Naive B cell (primary cell): ENCODE measurements at regions not wholly inside any gene's neighbourhood (a gene's known extent, or its start where the extent isn't known, plus 50 kb on each side); places are given as distances from the start of the nearest gene placed in this dataset.

Source experiments
- ATAC-seq, 2 donors: fragments of 150-1000 bp; cut with Tn5 transposase; 2 replicates each; pipeline ENCODE4 v1.10.0; 2021; ENCODE audit warnings: low read depth in 2 of 2, mild to moderate bottlenecking in 2 of 2, moderate library complexity in 2 of 2
- DNase-seq: peaks from one replicate; pipeline ENCODE4 v3.0.0; 2022
- H3K27ac Mint-ChIP-seq, 6 donors: one replicate each; pipeline ENCODE4 v1.8.0; 2020 to 2022; ENCODE audit warnings: mild to moderate bottlenecking in 6 of 6, mixed read lengths in 6 of 6, moderate library complexity in 5 of 6, inconsistent platforms in 2 of 6
- H3K27me3 Mint-ChIP-seq, 3 donors: one replicate each; pipeline ENCODE4 v1.8.0; 2021 to 2022; ENCODE audit warnings: mixed read lengths in 3 of 3, mild to moderate bottlenecking in 1 of 3
- H3K36me3 Mint-ChIP-seq, 2 donors: one replicate each; pipeline ENCODE4 v1.8.0; 2020 to 2022; ENCODE audit warnings: mixed read lengths in 2 of 2, inconsistent platforms in 1 of 2, mild to moderate bottlenecking in 1 of 2
- H3K4me1 Mint-ChIP-seq, 3 donors: one replicate each; pipeline ENCODE4 v1.8.0; 2020 to 2022; ENCODE audit warnings: mixed read lengths in 3 of 3, inconsistent platforms in 1 of 3, mild to moderate bottlenecking in 1 of 3, moderate library complexity in 1 of 3
- H3K4me3 Mint-ChIP-seq, 8 donors: one replicate each; pipeline ENCODE4 v1.8.0; 2020 to 2022; ENCODE audit warnings: mild to moderate bottlenecking in 8 of 8, mixed read lengths in 8 of 8, moderate library complexity in 8 of 8, inconsistent platforms in 2 of 8
- H3K9me3 Mint-ChIP-seq, 7 donors: one replicate each; pipeline ENCODE4 v1.8.0; 2020 to 2022; ENCODE audit warnings: mixed read lengths in 7 of 7, mild to moderate bottlenecking in 5 of 7, inconsistent platforms in 2 of 7, moderate library complexity in 1 of 7

DNA sequence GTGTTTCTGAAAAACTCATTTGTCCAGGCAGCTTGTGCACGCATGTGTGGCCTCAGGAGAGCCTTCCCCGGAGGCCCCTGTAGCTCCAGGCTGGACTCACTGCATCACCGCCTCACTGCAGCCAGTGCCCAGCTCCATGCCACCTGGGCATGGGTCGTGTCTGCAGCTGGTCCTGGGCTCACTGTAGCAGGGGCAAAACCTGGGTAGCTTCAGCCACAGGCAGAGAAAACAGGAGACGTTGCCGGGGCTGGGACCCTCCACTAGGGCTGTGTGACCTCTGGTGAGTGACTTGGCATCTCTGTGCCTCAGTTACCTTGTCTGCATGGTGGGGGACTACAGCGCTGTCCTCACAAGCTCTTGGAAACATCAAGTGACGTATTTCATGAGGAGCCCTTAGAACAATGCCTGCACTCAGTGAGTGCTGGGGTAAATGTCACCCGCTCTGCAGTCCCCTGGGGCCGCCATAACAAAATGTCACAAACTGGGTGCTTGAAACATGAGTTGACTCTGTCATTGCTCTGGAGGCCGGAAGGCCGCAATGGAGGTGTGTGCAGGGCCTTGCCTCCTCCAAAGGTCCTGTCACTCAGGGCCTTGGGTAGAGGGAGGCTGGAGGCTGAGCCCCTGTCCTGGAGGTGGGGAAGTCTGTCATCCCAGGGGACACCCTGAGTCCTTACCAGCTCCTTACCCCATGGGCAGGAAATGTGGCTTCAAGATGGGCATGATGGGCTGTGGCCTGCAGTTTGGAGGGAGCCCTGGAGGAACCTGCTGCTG, 488.7 kb downstream of the TBC1D22A start:
- Mint-ChIP-seq H3K27ac (no peak overlapping the region), H3K27me3 (peaks cover 13 to 41% (median 26%) of the 10 kb centered on the region in 3 donors), H3K9me3 (peaks cover 0 to 5% (median 2%) of the 10 kb centered on the region in 7 donors), H3K36me3 (peaks cover 0 to 5% of the 10 kb centered on the region in 2 donors), H3K4me3 (no peak overlapping the region), H3K4me1 (no peaks in the 10 kb centered on the region)
- no peak for ATAC-seq
- no peak for DNase-seq

DNA sequence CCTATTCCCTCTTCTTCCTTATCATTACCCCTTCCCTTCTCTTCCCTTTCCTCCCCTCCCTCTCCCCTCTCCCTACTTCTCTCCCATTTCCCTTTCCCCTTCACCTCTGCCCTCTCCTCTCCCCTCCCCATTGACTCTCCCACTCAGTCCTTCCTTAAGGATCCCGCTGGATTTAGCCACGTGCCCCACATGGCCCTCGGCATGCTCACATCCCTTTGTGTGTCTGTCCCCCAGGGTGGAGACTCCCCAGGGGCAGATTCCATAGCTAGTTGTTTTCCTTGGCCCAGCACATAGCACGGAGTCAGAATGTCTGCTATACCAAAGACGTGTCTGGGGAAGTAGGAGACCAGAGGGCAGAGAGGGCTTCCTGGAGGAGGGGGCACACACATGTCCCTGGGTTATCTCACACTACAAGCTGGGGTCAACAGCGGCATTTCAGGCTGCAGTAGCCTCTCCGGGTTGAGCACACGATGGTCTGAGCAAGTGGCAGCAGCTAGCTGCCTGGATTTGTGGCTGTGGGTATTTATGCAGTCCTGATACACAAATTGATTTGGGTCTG, 487.0 kb downstream of the TBC1D22A start:
- Mint-ChIP-seq H3K27me3 (peaks cover 25 to 51% (median 42%) of the 10 kb centered on the region in 3 donors), H3K9me3 (peaks cover 0 to 6% (median 3%) of the 10 kb centered on the region in 7 donors), H3K4me1 (no peaks in the 10 kb centered on the region), H3K4me3 (peak overlapping the region in 1 of 8 donors; percentile 42), H3K27ac (peak overlapping the region in 1 of 6 donors; percentile 44), H3K36me3 (peaks cover 0 to 5% of the 10 kb centered on the region in 2 donors)
- ATAC-seq (no peak), DNase-seq (no peak)

DNA sequence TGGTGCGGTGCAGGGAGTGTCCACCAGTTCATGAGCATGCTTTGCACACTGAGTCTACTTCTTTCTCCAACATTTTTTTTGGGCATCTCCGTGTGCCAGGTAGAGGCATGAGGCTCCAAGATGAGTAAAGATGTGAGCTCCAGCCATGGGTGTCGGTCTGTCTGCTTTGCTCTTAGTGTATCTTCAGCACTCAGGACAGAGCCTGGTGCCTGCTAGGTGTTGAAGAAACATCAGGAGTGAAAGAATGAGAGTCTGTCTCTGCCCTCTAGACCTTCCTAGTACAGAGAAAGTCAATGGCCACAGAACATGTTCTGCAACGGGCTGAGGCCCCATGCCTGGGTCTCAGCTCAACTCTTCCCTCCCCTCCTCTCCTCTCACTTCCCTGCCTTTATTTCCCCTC, 486.5 kb downstream of the TBC1D22A start:
- ATAC-seq (no peak), DNase-seq (no peak)
- peak overlapping the region in 1 of 8 donors; percentile 42 for H3K4me3 Mint-ChIP-seq
- peaks cover 0 to 10% of the 10 kb centered on the region in 2 donors for H3K36me3 Mint-ChIP-seq
- peaks cover 3 to 11% (median 5%) of the 10 kb centered on the region in 7 donors for H3K9me3 Mint-ChIP-seq
- no peak overlapping the region for H3K27ac Mint-ChIP-seq
- H3K4me1 Mint-ChIP-seq, result no peaks in the 10 kb centered on the region
- H3K27me3 Mint-ChIP-seq, result peaks cover 28 to 57% (median 42%) of the 10 kb centered on the region in 3 donors

DNA sequence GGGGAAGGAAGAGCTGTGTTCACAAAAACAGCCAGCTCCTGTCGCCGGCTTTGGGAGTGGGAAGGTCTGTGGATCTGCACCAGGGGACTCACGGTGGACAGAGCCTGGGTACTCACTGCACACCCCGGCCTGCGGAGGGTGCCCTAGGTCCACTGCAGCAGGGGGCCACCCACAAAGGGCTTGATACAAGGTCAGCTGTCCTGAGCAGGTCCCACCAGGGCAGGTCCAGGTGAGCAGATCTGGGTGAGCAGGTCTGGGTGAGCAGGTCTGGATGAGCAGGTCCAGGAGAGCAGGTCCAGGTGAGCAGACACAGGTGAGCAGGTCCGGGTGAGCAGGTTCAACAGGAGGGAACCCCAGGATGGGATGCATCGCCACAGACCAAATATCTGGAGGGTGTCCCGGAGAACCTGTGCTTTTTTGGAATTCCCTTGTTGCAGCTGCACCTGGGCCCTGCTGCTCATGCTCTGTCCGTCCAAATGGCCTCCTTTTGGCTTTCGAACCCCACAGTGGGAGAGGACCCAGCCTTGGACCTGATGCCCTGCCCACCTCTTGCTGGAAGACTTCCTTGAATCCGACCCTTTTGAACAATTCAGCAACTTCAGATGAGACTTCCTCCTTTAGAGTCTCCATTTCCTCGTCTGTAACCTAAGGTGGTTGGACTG, 485.3 kb downstream of the TBC1D22A start:
- no peaks in the 10 kb centered on the region for H3K4me1 Mint-ChIP-seq
- peaks cover 0 to 11% of the 10 kb centered on the region in 2 donors for H3K36me3 Mint-ChIP-seq
- peaks cover 28 to 57% (median 42%) of the 10 kb centered on the region in 3 donors for H3K27me3 Mint-ChIP-seq
- DNase-seq (no peak), ATAC-seq (no peak)
- peaks cover 4 to 23% (median 11%) of the 10 kb centered on the region in 7 donors for H3K9me3 Mint-ChIP-seq
- H3K27ac Mint-ChIP-seq, result no peak overlapping the region
- H3K4me3 Mint-ChIP-seq, result no peak overlapping the region

DNA sequence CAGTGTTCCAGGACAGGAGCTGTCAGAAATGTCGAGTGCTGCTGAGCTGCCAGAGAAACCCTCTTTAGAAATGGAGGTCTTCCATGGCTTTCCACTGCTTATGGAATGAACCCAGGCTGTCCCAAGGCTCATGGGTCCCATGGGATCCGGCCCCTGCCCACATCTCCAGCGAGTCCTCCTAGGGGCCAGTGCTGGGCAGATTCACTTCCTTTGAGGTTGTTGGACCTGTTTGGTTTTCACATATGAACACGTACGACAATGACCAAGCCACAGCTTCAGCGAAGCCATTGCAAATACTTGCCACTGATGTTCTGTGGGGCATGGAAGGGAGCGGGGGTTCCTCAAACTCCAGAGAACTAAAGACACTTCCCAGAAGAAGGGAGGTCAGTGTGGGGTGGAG, 483.3 kb downstream of the TBC1D22A start:
- ATAC-seq, result no peak
- DNase-seq, result no peak
- Mint-ChIP-seq H3K4me3 (no peak overlapping the region), H3K27ac (no peak overlapping the region), H3K27me3 (peaks cover 34 to 57% (median 47%) of the 10 kb centered on the region in 3 donors), H3K36me3 (peaks cover 0 to 11% of the 10 kb centered on the region in 2 donors), H3K9me3 (peaks cover 5 to 30% (median 13%) of the 10 kb centered on the region in 7 donors), H3K4me1 (no peaks in the 10 kb centered on the region)

DNA sequence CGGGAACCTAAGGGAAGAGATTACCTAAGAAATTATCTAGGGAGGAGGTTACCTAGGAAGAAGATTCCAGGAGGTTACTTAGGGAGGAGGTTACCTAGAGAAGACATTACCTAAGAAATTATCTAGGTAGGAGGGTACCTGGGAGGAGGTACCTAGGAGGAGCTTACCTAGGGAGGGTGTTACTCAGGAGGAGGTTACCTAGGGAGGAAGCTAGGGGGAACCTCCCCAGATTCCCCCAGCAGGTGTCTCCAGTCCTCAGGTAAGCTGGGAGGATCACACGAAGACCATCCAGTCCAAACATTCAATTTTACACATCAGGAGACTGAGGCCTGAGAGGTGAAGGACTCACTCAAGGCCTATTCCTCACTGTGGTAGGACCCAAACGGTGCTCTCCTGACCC, 482.8 kb downstream of the TBC1D22A start:
- peaks cover 5 to 30% (median 13%) of the 10 kb centered on the region in 7 donors for H3K9me3 Mint-ChIP-seq
- ATAC-seq (no peak), DNase-seq (no peak)
- H3K4me3 Mint-ChIP-seq, result no peak overlapping the region
- no peaks in the 10 kb centered on the region for H3K4me1 Mint-ChIP-seq
- H3K27ac Mint-ChIP-seq, result peak overlapping the region in 1 of 6 donors; percentile 54
- H3K27me3 Mint-ChIP-seq, result peaks cover 34 to 53% (median 47%) of the 10 kb centered on the region in 3 donors
- H3K36me3 Mint-ChIP-seq, result peaks cover 0 to 11% of the 10 kb centered on the region in 2 donors

DNA sequence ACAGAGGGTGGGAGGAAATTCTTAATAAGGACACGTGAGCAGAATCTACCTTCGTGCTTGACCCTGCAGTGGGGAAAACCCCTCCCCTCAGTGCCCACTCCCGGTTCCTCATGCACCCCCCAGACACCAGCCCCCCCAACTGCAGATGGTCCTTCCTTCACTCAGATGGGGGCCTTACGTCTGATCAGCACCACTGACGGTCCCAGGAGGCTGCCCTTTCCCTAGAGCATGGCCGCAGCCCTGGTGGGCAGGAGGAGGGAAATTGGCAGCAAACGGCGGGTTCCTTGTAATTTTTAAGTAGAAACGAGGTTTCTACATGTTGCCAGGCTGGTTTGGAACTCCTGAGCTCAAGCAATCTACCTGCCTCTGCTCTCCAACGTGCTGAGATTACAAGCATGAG, 477.7 kb downstream of the TBC1D22A start:
- Mint-ChIP-seq H3K36me3 (peaks cover 0 to 6% of the 10 kb centered on the region in 2 donors), H3K27ac (no peak overlapping the region), H3K4me1 (no peaks in the 10 kb centered on the region), H3K9me3 (peaks cover 0 to 30% (median 13%) of the 10 kb centered on the region in 7 donors), H3K27me3 (peaks cover 20 to 25% (median 21%) of the 10 kb centered on the region in 3 donors), H3K4me3 (no peak overlapping the region)
- DNase-seq, result no peak
- ATAC-seq, result no peak

DNA sequence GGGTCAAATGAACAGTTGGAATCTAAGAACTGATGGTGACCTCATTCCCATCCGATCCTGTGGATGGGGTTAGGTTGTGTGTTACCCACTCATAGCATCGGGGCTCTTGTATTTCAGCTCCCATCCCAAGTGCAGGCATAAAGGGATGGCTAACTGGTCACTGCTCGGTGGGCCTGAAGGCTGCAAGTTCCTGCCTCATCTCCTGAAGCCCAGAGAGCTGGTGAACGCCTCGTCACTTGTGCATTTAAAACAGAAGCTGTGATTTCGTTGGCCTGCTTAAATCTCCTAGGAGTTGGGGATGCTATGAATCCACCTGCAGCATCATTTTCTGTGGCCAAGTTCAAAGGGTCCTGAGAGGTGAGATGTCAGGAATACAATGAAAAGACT, 477.0 kb downstream of the TBC1D22A start:
- H3K4me1 Mint-ChIP-seq, result no peaks in the 10 kb centered on the region
- H3K27ac Mint-ChIP-seq, result no peak overlapping the region
- DNase-seq (no peak), ATAC-seq (no peak)
- H3K27me3 Mint-ChIP-seq, result peaks cover 13 to 18% (median 16%) of the 10 kb centered on the region in 3 donors
- H3K4me3 Mint-ChIP-seq, result no peak overlapping the region
- H3K9me3 Mint-ChIP-seq, result peaks cover 0 to 25% (median 13%) of the 10 kb centered on the region in 7 donors
- H3K36me3 Mint-ChIP-seq, result peaks cover 0 to 6% of the 10 kb centered on the region in 2 donors

DNA sequence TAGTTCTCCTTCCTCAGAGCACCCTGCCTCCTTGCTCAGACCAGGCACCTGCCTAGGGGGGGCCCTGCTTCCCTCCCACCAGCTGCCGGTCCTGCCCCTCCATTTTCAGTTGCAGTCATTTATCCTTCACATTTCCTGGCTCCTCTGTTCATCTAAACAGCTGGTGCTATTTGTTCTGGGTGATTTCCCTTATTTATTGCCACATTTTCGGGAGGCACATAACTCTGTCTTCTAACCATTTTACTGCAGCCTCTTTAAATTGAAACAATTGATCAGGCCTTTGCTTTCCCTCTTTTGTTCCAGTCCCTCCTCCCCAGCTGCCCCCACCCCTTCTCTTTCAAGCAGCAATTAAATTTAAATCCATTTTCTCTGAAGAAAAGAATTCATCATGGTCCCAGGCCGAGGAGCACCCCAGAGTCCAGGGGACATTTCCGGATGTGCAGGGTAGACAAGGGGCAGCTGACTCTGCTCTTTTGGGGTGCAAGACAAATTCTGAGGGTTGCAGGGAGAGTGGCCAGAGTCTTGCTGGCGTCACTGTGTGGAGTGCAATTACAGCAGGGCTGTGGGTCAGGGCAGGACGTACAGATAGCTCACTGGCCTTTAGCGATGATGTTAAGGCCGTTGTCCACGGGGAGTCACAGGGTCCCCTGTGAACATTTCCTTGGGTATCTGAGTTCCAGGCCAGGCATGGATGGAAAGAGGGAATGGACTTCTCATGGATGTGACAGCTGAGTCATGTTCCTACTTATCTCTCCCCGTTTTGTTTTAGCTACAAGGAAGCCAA, 476.4 kb downstream of the TBC1D22A start:
- no peak overlapping the region for H3K4me3 Mint-ChIP-seq

DNA sequence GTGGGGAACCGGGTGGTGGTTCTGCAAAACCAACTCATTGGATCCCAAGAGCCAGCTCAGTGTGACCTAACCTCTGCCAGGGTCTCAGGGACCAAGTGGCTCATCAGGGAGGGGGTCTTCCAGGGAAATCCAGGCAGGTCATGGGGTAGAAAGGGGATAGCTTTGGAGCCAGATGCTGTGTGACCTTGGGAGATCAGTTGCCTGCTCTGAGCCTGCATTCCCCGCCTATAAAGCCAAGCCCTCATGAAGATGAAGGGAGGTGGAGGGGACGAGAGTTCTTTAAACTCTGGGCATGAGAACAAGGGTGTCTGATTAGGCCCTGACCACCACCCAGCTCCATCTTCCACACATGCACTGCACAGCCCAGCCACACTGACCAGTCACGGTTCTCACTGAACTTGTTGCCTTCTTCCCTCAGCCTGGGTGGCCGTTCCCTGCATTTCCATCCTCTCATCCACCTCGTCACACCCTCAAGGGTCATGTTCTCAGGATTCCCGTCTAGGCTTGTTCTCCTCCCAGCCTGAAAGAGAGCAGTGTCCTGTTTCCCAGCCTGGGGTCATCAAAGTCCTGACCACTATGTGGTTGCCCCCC, 475.5 kb downstream of the TBC1D22A start:
- Mint-ChIP-seq H3K9me3 (peaks cover 5 to 24% (median 10%) of the 10 kb centered on the region in 7 donors), H3K4me1 (no peaks in the 10 kb centered on the region), H3K27ac (peak overlapping the region in 1 of 6 donors; percentile 39), H3K27me3 (peaks cover 10 to 16% (median 12%) of the 10 kb centered on the region in 3 donors), H3K36me3 (peaks cover 4 to 8% of the 10 kb centered on the region in 2 donors), H3K4me3 (no peak overlapping the region)
- DNase-seq (no peak), ATAC-seq (no peak)

More for the DNA sequence above, 476.4 kb downstream of the TBC1D22A start:
- Mint-ChIP-seq H3K27me3 (peaks cover 10 to 16% (median 12%) of the 10 kb centered on the region in 3 donors), H3K27ac (no peak overlapping the region), H3K4me1 (no peaks in the 10 kb centered on the region), H3K9me3 (peaks cover 0 to 25% (median 9%) of the 10 kb centered on the region in 7 donors), H3K36me3 (peaks cover 0 to under 1% of the 10 kb centered on the region in 2 donors)
- ATAC-seq (no peak), DNase-seq (no peak)

DNA sequence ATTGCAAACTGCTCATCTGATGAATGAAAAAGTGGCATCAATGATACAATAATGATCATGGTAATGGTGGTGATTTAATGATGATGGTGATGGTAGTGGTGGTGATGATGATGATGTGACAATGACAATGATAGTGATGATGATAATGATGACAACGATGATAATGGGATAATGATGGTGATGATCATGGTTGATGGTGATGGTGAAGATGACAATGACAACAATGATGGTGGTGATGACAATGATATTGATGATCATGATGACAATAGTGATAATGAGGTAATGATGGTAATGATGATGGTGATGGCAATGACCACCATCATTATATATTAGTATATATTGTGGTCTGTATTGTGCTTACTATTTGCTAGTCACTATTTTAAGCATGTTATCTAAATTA, 474.3 kb downstream of the TBC1D22A start:
- DNase-seq, result no peak
- peaks cover 6 to 13% (median 12%) of the 10 kb centered on the region in 3 donors for H3K27me3 Mint-ChIP-seq
- peaks cover 5 to 15% (median 8%) of the 10 kb centered on the region in 7 donors for H3K9me3 Mint-ChIP-seq
- no peaks in the 10 kb centered on the region for H3K4me1 Mint-ChIP-seq
- no peak overlapping the region for H3K4me3 Mint-ChIP-seq
- no peak overlapping the region for H3K27ac Mint-ChIP-seq
- peaks cover 4 to 9% of the 10 kb centered on the region in 2 donors for H3K36me3 Mint-ChIP-seq
- no peak for ATAC-seq

DNA sequence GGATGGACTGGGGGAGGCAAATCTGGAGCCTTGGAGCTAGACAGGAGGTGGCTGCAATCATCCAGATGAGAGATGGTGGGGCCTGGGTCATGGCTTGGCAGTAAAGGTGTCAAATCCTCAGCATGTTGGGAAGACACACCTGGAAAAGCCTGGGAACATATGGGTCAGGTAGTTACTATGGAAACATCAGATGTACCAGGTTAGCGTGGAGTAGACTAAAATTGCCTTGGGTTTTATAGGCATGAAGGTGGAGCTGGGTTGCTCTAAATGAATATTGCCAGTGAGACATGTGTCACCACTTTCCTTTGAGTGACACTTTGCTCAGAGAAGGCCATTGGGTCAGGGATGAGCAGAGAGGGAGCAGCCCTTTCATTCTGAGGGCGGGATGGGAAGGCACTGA, 473.7 kb downstream of the TBC1D22A start:
- Mint-ChIP-seq H3K4me3 (no peak overlapping the region), H3K4me1 (no peaks in the 10 kb centered on the region), H3K36me3 (peaks cover 4 to 9% of the 10 kb centered on the region in 2 donors), H3K27ac (no peak overlapping the region), H3K9me3 (peaks cover 5 to 15% (median 8%) of the 10 kb centered on the region in 7 donors), H3K27me3 (peaks cover 4 to 12% (median 11%) of the 10 kb centered on the region in 3 donors)
- DNase-seq (no peak), ATAC-seq (no peak)
